Lung (tissue), 11 donors: ENCODE measurements at regions not wholly inside any gene's neighbourhood (a gene's known extent, or its start where the extent isn't known, plus 50 kb on each side); places are given as distances from the start of the nearest gene placed in this dataset.

Experiments
- ATAC-seq: fragments of 200-7000 bp; cut with Tn5 transposase; one replicate; pipeline ENCODE4 v1.9.1; 2020; ENCODE audit warnings: moderate number of reproducible peaks; ENCODE audit not compliant: insufficient read depth, low FRiP score
- DNase-seq, 3 donors: peaks; one replicate each; pipeline ENCODE4 v3.0.0-alpha.2; 2013 to 2017
- H3K27ac ChIP-seq, 2 donors: one replicate each; pipeline ENCODE4 v1.5.1; 2013; ENCODE audit warnings: mild to moderate bottlenecking in 2 of 2, moderate library complexity in 2 of 2, control low read depth in 1 of 2, inconsistent platforms in 1 of 2, low read depth in 1 of 2, low read length in 1 of 2
- H3K27me3 ChIP-seq, 3 donors: one replicate each; pipeline ENCODE4 v1.5.1; 2013; ENCODE audit warnings: low read length in 2 of 3; ENCODE audit not compliant: control insufficient read depth in 3 of 3, insufficient read depth in 3 of 3
- H3K36me3 ChIP-seq, 4 donors: one replicate each; pipeline ENCODE4 v1.5.1; 2013; ENCODE audit warnings: low read length in 4 of 4, mild to moderate bottlenecking in 1 of 4, moderate library complexity in 1 of 4; ENCODE audit not compliant: control insufficient read depth in 4 of 4, insufficient read depth in 4 of 4
- H3K4me1 ChIP-seq, 5 donors: one replicate each; pipeline ENCODE4 v1.5.1; 2013; ENCODE audit warnings: low read length in 5 of 5, mild to moderate bottlenecking in 2 of 5, moderate library complexity in 1 of 5; ENCODE audit not compliant: control insufficient read depth in 5 of 5, insufficient read depth in 5 of 5
- H3K4me3 ChIP-seq: one replicate; pipeline ENCODE4 v1.5.1; 2013; ENCODE audit warnings: mild to moderate bottlenecking, control low read depth, moderate library complexity
- H3K9ac ChIP-seq, 2 donors: one replicate each; pipeline ENCODE4 v1.5.1; 2013; ENCODE audit warnings: low read length in 2 of 2, control low read depth in 1 of 2; ENCODE audit not compliant: insufficient read depth in 1 of 2
- H3K9me3 ChIP-seq, 4 donors: one replicate each; pipeline ENCODE4 v1.5.1; 2013; ENCODE audit warnings: low read length in 3 of 4, mild to moderate bottlenecking in 1 of 4, moderate library complexity in 1 of 4; ENCODE audit not compliant: control insufficient read depth in 4 of 4, insufficient read depth in 3 of 4
- WGBS, 2 donors: extraction: QIAGEN DNeasy Blood & Tissue Kit; methylation state at CpG; one replicate each; pipeline ENCODE4 v1.1.7; 2013; 5-methylcytosine and 5-hydroxymethylcytosine counted together
- TF ChIP-seq, protein P1 (sequence below): IDR thresholded peaks from 2 replicates; pipeline ENCODE4 v1.5.1; 2012; ENCODE audit warnings: mild to moderate bottlenecking; ENCODE audit errors: control extremely low read depth, extremely low read depth
- donor health status: control.
- donor health status: control.
- donor health status: Bipolar disorder and iron deficiency.
- donor health status: healthy.
- donor health status: DM: yes; HTN: yes; CAD: no.

DNA sequence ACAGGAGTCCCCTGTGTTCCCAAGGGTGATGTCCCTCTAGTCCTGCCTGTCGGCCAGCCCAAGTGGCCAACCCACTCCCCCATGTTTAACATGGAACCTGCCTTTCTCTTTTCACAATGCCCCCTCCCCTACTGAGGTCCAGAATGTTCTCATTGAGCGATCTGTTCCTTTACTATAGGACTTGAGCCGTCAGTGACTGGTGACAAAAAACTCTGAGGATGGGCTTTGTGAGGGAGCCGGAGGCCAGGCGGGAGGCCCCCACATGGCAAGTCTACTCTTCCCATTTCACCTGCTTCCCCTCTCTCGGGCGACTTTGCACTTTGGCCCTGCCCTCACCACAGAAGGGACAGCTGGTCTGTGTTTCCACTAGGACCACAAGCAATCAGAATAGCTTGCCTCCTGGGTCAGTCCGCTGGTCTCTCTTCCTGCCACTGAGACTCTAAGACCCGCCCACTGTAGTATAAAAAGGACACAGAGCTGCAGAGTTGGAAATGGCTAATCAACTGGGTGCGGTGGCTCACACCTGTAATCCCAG lies 146.5 kb upstream of the RAB12 start:
- Histone ChIP-seq H3K4me1 (no peaks in the 10 kb centered on the region), H3K36me3 (no peaks in the 10 kb centered on the region), H3K9me3 (no peaks in the 10 kb centered on the region), H3K27me3 (no peaks in the 10 kb centered on the region), H3K9ac (no peak overlapping the region), H3K4me3 (no peak overlapping the region), H3K27ac (no peak overlapping the region)
- TF ChIP-seq, protein P1, sequence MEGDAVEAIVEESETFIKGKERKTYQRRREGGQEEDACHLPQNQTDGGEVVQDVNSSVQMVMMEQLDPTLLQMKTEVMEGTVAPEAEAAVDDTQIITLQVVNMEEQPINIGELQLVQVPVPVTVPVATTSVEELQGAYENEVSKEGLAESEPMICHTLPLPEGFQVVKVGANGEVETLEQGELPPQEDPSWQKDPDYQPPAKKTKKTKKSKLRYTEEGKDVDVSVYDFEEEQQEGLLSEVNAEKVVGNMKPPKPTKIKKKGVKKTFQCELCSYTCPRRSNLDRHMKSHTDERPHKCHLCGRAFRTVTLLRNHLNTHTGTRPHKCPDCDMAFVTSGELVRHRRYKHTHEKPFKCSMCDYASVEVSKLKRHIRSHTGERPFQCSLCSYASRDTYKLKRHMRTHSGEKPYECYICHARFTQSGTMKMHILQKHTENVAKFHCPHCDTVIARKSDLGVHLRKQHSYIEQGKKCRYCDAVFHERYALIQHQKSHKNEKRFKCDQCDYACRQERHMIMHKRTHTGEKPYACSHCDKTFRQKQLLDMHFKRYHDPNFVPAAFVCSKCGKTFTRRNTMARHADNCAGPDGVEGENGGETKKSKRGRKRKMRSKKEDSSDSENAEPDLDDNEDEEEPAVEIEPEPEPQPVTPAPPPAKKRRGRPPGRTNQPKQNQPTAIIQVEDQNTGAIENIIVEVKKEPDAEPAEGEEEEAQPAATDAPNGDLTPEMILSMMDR: no peak
- DNase-seq: no peak
- 94 to 97% methylated on average over 8 to 10 of the region's 10 CpGs for WGBS, 2 donors
- no peak for ATAC-seq

GRCh38 chr18:8463791-8464190 lies 145.4 kb upstream of the RAB12 start:
- peaks cover 0 to 7% (median 0%) of the 10 kb centered on the region in 5 donors for H3K4me1 ChIP-seq
- H3K27ac ChIP-seq: no peak overlapping the region
- TF ChIP-seq, protein P1: no peak
- WGBS, 2 donors: 67 to 83% methylated on average over 3 of the region's 3 CpGs
- DNase-seq: no peak
- no peaks in the 10 kb centered on the region for H3K27me3 ChIP-seq
- no peaks in the 10 kb centered on the region for H3K9me3 ChIP-seq
- no peak for ATAC-seq
- H3K9ac ChIP-seq: no peak overlapping the region
- no peak overlapping the region for H3K4me3 ChIP-seq
- H3K36me3 ChIP-seq: no peaks in the 10 kb centered on the region

DNA sequence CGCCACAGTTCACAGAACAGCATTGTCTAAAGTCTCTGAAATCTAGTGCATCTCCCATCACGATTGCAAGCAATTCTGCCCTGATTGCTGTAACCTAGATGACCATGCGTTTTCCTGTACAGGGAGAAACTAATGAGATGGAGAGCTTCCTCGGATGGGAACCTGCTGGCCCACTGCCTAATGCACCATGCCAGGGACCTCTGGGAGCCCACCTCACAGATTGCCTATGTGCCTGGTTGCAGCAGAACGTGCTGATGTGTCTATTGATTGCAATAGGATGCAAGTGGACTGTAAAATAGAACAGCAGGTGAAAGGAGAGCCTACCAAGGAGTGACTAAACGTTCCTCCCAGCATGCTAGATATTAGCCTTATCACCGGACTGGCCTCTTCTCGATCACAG lies 141.0 kb upstream of the RAB12 start:
- no peak overlapping the region for H3K9ac ChIP-seq
- no peaks in the 10 kb centered on the region for H3K27me3 ChIP-seq
- TF ChIP-seq, protein P1: no peak
- H3K27ac ChIP-seq: no peak overlapping the region
- H3K36me3 ChIP-seq: no peaks in the 10 kb centered on the region
- DNase-seq (no peak), ATAC-seq (no peak)
- 81 to 83% methylated on average over 8 of the region's 8 CpGs for WGBS, 2 donors
- H3K9me3 ChIP-seq: no peaks in the 10 kb centered on the region
- peaks cover 0 to 21% (median 6%) of the 10 kb centered on the region in 5 donors for H3K4me1 ChIP-seq
- no peak overlapping the region for H3K4me3 ChIP-seq

GRCh38 chr18:8468921-8469335 lies 140.3 kb upstream of the RAB12 start:
- peak overlapping the region in 1 of 2 donors; percentile 19 for H3K9ac ChIP-seq
- no peak for ATAC-seq
- WGBS, 2 donors: 43 to 55% methylated on average over 9 of the region's 9 CpGs

More at GRCh38 chr18:8468921-8469335, 140.3 kb upstream of the RAB12 start:
- peak; percentile 60 to 78 (median 68) for DNase-seq
- H3K4me3 ChIP-seq: no peak overlapping the region
- no peaks in the 10 kb centered on the region for H3K36me3 ChIP-seq
- TF ChIP-seq, protein P1: no peak
- H3K9me3 ChIP-seq: no peaks in the 10 kb centered on the region
- H3K4me1 ChIP-seq: peaks cover 0 to 21% (median 6%) of the 10 kb centered on the region in 5 donors
- H3K27ac ChIP-seq: no peak overlapping the region
- no peaks in the 10 kb centered on the region for H3K27me3 ChIP-seq
